Colon (tissue), 2 donors: ENCODE measurements at regions not wholly inside any gene's neighbourhood (a gene's known extent, or its start where the extent isn't known, plus 50 kb on each side); places are given as distances from the start of the nearest gene placed in this dataset.

Experiments used
- FAIRE-seq: peaks from 2 replicates; lab custom pipeline; 2012; peaks lifted over from hg19 to GRCh38; lab: Jason Lieb, UNC
- donor health status: control.
- donor health status: control.

- FAIRE-seq: no peak
These were observed 84.8 kb upstream of the HDAC4 start for GRCh38 chr2:239485622-239486021.

- no peak for FAIRE-seq
These were observed 83.9 kb upstream of the HDAC4 start for GRCh38 chr2:239484571-239485355.

GRCh38 chr2:239482778-239483712 lies 82.2 kb upstream of the HDAC4 start:
- no peak for FAIRE-seq

GRCh38 chr2:239479471-239479870 lies 78.7 kb upstream of the HDAC4 start:
- FAIRE-seq: no peak

GRCh38 chr2:239477591-239477990 lies 76.8 kb upstream of the HDAC4 start:
- no peak for FAIRE-seq

- FAIRE-seq: no peak
These were observed 76.2 kb upstream of the HDAC4 start for GRCh38 chr2:239476757-239477585.

GRCh38 chr2:239476029-239476756 lies 75.4 kb upstream of the HDAC4 start:
- no peak for FAIRE-seq

DNA sequence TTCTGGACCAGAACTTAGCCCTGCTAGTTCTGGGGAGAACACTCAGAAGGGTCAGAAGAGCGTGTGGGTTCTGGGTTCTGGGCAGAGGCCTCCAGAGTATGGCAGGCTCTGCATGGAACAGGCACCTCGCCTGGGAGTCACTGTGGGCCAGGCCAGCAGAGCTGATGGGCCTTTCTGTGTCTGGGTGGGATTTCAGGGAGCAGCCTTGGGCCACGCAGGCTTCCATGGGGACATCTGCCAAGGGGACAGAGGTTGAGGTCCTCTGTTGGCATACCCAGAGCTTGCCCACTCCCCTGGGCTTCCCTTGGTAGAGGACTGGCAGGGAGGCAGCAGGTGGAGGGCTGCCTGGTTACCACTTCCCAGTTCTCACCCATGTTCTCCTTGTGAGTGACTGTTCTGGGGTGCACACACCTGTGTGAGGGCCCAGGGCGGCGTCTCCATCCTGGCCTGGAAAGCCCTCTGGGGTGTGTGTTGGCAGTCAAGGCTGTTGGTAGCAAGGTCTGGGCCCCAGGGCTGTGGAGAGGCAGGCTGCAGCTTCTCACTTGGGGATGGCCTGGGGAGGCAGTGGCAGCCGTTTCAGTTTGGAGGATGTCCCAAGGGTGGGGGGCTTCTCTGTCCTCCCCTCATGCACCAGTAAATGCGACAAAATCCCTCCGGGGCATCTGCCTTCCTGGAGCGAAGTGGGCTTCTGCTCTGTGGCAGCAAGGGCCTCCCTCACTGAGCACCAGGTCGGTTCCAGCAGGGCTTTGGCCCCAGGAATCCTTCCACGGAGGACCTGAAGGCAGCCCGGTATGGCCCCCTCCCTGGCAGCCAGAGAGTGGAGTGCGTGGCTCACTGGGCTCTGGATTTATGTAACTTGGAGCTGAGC lies 74.6 kb upstream of the HDAC4 start:
- no peak for FAIRE-seq

DNA sequence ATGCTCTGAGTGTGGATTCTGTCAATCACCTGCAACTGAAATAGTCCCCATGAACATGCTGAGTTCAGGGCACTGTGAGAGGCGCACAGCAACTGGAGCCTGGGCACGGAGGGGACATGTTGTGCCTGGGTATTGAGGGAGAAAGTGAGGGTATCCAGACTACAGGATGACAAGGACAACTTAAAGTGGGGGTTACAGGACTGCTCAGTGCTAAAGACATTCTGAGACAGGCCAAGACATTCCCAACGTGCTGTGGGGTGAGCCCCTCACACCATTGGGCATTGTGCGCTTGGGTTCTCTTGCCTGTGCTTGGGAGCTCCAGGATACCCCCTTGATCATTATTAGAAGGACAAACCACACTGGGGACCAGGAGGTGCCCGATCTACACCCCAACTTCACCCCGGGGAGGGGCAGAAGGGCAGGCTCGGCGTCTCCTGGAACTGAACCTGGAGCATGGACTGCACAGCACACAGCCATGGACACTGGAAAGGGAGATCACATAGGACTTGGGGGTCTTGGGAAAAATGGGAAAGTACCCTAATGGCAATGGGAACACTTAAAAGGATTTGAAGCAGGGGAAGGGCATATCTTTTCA lies 72.5 kb upstream of the HDAC4 start:
- no peak for FAIRE-seq

- FAIRE-seq: no peak
These were observed 71.5 kb upstream of the HDAC4 start for GRCh38 chr2:239472235-239472775.

DNA sequence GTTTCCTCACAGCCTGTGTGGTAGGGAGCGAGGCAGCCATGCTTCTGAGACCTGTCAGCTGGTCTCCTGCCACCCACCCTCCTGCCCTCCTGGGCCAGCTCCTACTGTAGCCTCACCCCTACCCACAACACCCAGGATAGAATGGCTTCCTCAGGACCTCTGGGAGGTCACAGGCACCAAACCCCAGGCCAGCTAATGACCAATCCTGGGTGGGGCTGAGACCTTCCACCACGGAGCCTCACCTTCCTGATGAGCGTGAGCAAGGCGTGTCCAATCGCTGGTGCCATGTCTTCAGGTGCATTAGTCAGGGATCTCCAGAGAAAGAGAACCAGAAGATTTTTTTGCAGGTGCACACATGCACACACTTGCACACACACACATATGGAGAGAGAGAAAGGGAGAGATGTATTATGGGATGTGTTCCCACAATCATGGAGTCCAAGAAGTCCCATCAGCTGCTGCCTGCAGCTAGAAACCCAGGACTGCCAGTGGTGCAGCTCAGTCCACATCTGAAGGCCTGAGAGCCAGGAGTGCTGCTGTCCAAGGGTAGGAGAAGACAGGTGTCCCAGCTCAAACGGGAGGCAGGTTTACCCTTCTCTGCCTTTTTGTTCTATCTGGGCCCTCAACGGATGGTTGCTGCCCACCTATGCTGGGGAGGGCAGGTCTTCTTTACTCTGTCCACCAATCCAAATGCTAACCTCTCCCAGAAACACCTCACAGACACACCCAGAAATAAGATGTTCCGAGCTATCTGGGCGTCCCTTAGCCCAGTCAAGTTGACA lies 70.4 kb upstream of the HDAC4 start:
- FAIRE-seq: no peak

DNA sequence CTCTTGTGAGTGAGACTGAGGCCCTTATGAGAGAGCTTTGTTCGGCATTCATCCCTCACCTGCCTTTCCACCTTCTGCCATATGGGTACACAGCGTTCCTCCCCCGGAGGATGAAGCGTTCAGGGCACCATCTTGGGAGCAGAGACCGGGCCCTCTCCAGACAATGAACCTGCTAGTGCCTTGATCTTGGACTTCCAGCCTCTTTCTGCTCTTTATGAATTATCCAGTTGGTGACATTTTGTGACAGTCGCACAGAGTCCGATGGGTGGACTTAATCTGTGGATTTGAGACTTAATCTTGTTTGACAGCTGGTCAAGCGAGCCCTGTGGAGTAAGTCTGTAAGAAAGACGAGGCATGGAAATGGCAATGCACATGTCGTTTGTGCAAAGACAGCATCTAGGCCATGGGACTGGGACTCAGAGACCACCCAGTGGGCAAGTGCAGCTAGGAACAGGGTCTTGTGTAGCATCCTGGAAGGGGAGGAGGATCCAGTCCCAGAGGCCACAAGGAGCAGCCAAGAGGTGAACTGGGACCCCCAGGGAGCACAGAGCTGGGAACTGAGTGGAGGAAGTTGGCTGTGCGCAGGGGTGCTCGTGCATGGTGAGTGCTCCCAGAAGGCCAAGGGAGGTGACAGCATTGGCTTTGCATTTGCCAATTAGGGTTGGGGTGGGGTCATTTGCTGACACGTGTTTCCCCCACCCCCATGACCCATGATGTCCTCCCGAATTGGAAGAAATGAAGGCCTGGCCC lies 69.5 kb upstream of the HDAC4 start:
- FAIRE-seq: no peak

DNA sequence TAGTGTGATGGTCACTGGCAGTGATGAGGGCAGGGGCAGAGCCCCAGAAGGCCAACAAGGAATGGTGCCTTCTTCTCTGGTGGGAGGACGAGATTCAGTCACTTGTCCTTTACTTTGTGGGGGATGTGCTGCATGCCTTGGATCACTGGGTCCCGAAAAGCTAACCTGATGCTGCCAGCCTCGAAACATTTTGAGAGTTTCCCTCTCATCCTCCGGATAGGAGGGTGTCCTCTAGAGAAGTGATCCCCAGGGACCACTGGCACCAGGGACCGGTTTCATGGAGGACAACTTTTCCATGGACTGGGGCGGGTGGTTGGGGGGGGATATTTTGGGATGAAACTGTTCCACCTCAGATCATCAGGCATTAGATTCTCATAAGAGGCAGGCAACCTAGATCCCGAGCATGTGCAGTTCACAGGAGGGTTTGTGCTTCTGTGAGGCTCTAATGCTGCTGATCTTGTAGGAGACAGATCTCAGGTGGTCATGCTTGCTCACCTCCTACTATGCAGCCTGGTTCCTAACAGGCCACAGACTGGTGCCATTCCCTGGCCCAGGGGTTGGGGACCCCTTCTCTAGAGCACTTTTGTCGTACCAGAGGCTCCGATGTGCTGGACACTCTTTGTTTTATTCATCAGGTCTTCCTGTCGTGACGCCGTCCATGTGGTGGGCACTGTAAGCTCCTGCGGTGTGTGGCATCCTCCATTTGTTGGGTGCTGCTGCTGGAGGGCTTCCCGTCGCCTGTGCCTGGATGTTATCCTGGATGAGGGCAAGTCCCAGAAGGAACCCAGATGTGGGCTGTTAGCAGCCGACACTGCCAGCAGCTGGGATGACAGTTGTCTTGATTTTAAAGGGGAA lies 68.5 kb upstream of the HDAC4 start:
- FAIRE-seq: no peak

GRCh38 chr2:239468491-239469105 lies 67.8 kb upstream of the HDAC4 start:
- no peak for FAIRE-seq

GRCh38 chr2:239467956-239468490 lies 67.2 kb upstream of the HDAC4 start:
- FAIRE-seq: no peak

GRCh38 chr2:239467281-239467955 lies 66.6 kb upstream of the HDAC4 start:
- no peak for FAIRE-seq
